Neural progenitor cell (in vitro differentiated cells): ENCODE measurements at regions not wholly inside any gene's neighbourhood (a gene's known extent, or its start where the extent isn't known, plus 50 kb on each side); places are given as distances from the start of the nearest gene placed in this dataset.

ENCODE experiments used
- DNase-seq: peaks from one replicate; pipeline ENCODE4 v3.0.0-alpha.2; 2016; ENCODE audit warnings: low spot score
- H2AFZ ChIP-seq: fragments of 200-600 bp; sonication (generic); replicated peaks from 2 replicates; pipeline ENCODE4 v1.6.1; 2016; ENCODE audit warnings: antibody characterized with exemption
- H3F3A ChIP-seq: fragments of 200-600 bp; sonication (generic); 2 replicates; pipeline ENCODE4 v1.6.1; 2016; ENCODE audit warnings: antibody characterized with exemption, low read depth
- H3K27ac ChIP-seq: fragments of 200-600 bp; sonication (generic); 2 replicates; pipeline ENCODE4 v1.5.1; 2016; ENCODE audit warnings: mild to moderate bottlenecking
- H3K27me3 ChIP-seq: fragments of 200-600 bp; sonication (generic); 2 replicates; pipeline ENCODE4 v1.6.1; 2016; ENCODE audit warnings: mild to moderate bottlenecking, moderate library complexity
- H3K36me3 ChIP-seq: fragments of 200-600 bp; sonication (generic); 2 replicates; pipeline ENCODE4 v1.5.1; 2016
- H3K4me1 ChIP-seq: fragments of 200-600 bp; sonication (generic); 2 replicates; pipeline ENCODE4 v1.6.1; 2016; ENCODE audit warnings: mixed run types
- H3K4me2 ChIP-seq: fragments of 200-600 bp; sonication (generic); 2 replicates; pipeline ENCODE4 v1.6.1; 2016
- H3K4me3 ChIP-seq: fragments of 200-600 bp; sonication (generic); 2 replicates; pipeline ENCODE4 v1.5.1; 2016
- H3K79me2 ChIP-seq: fragments of 200-600 bp; sonication (generic); 2 replicates; pipeline ENCODE4 v1.6.1; 2016; ENCODE audit warnings: low read depth
- H3K9ac ChIP-seq: fragments of 200-600 bp; sonication (generic); 2 replicates; pipeline ENCODE4 v1.6.1; 2016
- H3K9me3 ChIP-seq: fragments of 200-600 bp; sonication (generic); 2 replicates; pipeline ENCODE4 v1.5.1; 2016; ENCODE audit warnings: low read depth
- H4K20me1 ChIP-seq: fragments of 200-600 bp; sonication (generic); 2 replicates; pipeline ENCODE4 v1.6.1; 2016; ENCODE audit warnings: low read depth
- H3K27ac Mint-ChIP-seq: 3 replicates; pipeline ENCODE4 v1.8.0; 2021; ENCODE audit warnings: mixed read lengths
- H3K27me3 Mint-ChIP-seq: 2 replicates; pipeline ENCODE4 v1.8.0; 2022; ENCODE audit warnings: low read depth, mild to moderate bottlenecking, inconsistent platforms, moderate library complexity, mixed read lengths; ENCODE audit not compliant: insufficient read depth
- H3K36me3 Mint-ChIP-seq: 3 replicates; pipeline ENCODE4 v1.8.0; 2021; ENCODE audit warnings: mixed read lengths
- H3K4me1 Mint-ChIP-seq: 3 replicates; pipeline ENCODE4 v1.8.0; 2021; ENCODE audit warnings: mixed read lengths
- H3K4me3 Mint-ChIP-seq: 3 replicates; pipeline ENCODE4 v1.8.0; 2021; ENCODE audit warnings: mild to moderate bottlenecking, moderate library complexity, mixed read lengths
- H3K9me3 Mint-ChIP-seq: 3 replicates; pipeline ENCODE4 v1.8.0; 2020; ENCODE audit warnings: mixed read lengths
- EZH2 ChIP-seq: fragments of 200-600 bp; sonication (generic); IDR thresholded peaks from 2 replicates; pipeline ENCODE4 v1.6.1; 2017; ENCODE audit warnings: antibody characterized with exemption, mild to moderate bottlenecking, moderate library complexity
- EZH2phosphoT487 ChIP-seq: fragments of 200-600 bp; sonication (generic); IDR thresholded peaks from 2 replicates; pipeline ENCODE4 v1.6.1; 2017; ENCODE audit warnings: antibody characterized with exemption
- TF ChIP-seq, protein P1 (sequence below): fragments of 200-600 bp; sonication (generic); IDR thresholded peaks from 2 replicates; pipeline ENCODE4 v1.5.1; 2017; ENCODE audit warnings: antibody characterized with exemption, mild to moderate bottlenecking

DNA sequence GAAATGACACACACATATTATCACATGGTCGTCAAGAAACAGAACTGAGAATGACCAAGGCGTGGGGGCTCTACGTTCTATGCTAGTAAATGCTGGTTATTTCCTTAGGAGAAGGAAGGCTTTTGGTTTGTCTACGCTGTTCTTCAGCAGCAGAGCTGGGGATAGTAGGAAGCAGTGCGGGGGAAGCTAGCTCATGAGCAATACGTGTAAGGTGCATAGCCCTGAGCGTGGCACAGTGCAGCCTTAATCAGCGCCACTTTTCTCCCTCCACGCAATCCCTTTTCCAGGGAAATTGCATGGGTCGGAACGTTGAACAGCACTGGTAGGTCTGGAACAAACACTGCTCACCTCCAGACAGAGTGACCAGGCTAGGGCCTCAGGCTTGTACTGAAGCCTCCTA lies 199.6 kb upstream of the FBXO11 start:
- Mint-ChIP-seq H3K27me3 (no peaks in the 10 kb centered on the region), H3K27ac (peak overlapping the region; percentile 64), H3K4me1 (peaks cover 19% of the 10 kb centered on the region), H3K36me3 (no peaks in the 10 kb centered on the region), H3K9me3 (peaks cover under 1% of the 10 kb centered on the region), H3K4me3 (peak overlapping the region; percentile 31)
- H4K20me1 ChIP-seq, result no peaks in the 10 kb centered on the region
- H3K27ac ChIP-seq, result no peak overlapping the region
- H2AFZ ChIP-seq, result peak overlapping the region; percentile 90
- H3K4me3 ChIP-seq, result no peak overlapping the region
- no peak overlapping the region for H3K4me2 ChIP-seq
- H3K79me2 ChIP-seq, result no peaks in the 10 kb centered on the region
- no peaks in the 10 kb centered on the region for H3F3A ChIP-seq
- TF ChIP-seq, protein P1, sequence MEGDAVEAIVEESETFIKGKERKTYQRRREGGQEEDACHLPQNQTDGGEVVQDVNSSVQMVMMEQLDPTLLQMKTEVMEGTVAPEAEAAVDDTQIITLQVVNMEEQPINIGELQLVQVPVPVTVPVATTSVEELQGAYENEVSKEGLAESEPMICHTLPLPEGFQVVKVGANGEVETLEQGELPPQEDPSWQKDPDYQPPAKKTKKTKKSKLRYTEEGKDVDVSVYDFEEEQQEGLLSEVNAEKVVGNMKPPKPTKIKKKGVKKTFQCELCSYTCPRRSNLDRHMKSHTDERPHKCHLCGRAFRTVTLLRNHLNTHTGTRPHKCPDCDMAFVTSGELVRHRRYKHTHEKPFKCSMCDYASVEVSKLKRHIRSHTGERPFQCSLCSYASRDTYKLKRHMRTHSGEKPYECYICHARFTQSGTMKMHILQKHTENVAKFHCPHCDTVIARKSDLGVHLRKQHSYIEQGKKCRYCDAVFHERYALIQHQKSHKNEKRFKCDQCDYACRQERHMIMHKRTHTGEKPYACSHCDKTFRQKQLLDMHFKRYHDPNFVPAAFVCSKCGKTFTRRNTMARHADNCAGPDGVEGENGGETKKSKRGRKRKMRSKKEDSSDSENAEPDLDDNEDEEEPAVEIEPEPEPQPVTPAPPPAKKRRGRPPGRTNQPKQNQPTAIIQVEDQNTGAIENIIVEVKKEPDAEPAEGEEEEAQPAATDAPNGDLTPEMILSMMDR, result no peak
- no peak for TF ChIP-seq EZH2
- no peak for TF ChIP-seq EZH2phosphoT487
- no peak for DNase-seq
- H3K4me1 ChIP-seq, result peaks cover 13% of the 10 kb centered on the region
- no peak overlapping the region for H3K9ac ChIP-seq
- H3K27me3 ChIP-seq, result no peaks in the 10 kb centered on the region
- H3K36me3 ChIP-seq, result no peaks in the 10 kb centered on the region
- no peaks in the 10 kb centered on the region for H3K9me3 ChIP-seq

DNA sequence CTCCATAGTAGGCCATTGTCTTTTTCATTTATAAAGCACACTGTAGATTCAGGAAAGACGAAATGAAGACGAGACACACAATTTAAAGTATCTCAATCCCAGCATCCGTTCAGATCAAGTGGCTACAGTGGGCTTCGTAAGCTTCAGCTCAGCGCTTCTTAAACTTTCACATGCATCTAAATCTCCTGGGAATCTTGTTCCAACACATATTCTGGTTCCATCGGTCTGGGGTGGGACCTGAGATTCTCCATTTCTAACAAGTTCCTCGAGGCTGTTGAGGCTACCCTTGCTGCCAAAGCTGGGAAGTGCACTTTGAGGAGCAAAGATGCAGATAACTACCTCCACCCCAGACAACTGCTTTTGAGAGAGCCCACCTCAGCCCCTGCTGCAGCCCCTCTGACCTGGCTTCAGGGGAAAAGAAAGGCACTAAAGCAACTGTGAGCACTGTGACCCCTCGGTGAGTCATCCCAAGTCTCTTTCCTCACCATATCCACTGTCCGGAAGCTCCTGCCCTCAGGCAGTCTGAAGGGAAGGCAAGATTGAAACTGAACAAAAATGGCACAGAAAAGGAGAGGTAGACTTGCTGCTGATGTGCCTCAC lies 201.1 kb upstream of the FBXO11 start:
- no peak for DNase-seq
- Mint-ChIP-seq H3K27ac (no peak overlapping the region), H3K4me1 (peaks cover 30% of the 10 kb centered on the region), H3K36me3 (no peaks in the 10 kb centered on the region), H3K4me3 (no peak overlapping the region), H3K27me3 (peaks cover 3% of the 10 kb centered on the region), H3K9me3 (no peaks in the 10 kb centered on the region)
- Histone ChIP-seq H3K79me2 (no peaks in the 10 kb centered on the region), H4K20me1 (no peaks in the 10 kb centered on the region), H3K27ac (no peak overlapping the region), H3F3A (no peaks in the 10 kb centered on the region), H3K9ac (no peak overlapping the region), H3K36me3 (no peaks in the 10 kb centered on the region), H3K9me3 (no peaks in the 10 kb centered on the region), H3K4me3 (no peak overlapping the region), H3K4me1 (peaks cover 16% of the 10 kb centered on the region), H3K27me3 (no peaks in the 10 kb centered on the region), H2AFZ (peak overlapping the region; percentile 77), H3K4me2 (no peak overlapping the region)
- TF ChIP-seq EZH2phosphoT487 (no peak), EZH2 (no peak)
- TF ChIP-seq, protein P1, result no peak

DNA sequence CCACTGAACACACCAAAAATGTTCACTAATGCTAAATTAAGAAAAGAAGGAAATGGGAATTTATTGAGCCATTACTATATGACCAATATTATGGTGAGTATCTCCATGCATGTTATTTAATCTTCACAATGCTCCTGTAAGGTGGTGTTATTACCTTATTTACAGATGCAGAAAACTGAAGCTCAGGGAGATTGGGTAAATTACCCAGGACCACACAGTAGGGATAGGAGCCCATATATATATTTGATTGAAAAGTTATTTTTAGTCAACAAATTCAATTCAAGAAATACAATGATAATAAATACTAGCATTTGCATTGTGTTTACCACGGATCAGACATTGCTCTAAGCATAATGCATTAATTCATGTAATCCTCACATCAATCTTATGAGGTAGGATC lies 202.2 kb upstream of the FBXO11 start:
- no peaks in the 10 kb centered on the region for H4K20me1 ChIP-seq
- Mint-ChIP-seq H3K27me3 (peaks cover 3% of the 10 kb centered on the region), H3K27ac (no peak overlapping the region), H3K4me1 (peaks cover 30% of the 10 kb centered on the region), H3K4me3 (no peak overlapping the region), H3K36me3 (no peaks in the 10 kb centered on the region), H3K9me3 (no peaks in the 10 kb centered on the region)
- no peak overlapping the region for H3K4me2 ChIP-seq
- H3K4me3 ChIP-seq, result no peak overlapping the region
- H3F3A ChIP-seq, result no peaks in the 10 kb centered on the region
- no peaks in the 10 kb centered on the region for H3K36me3 ChIP-seq
- H3K27me3 ChIP-seq, result no peaks in the 10 kb centered on the region
- H3K4me1 ChIP-seq, result peaks cover 16% of the 10 kb centered on the region
- TF ChIP-seq EZH2phosphoT487 (no peak), EZH2 (no peak)
- TF ChIP-seq, protein P1, result no peak
- H3K9me3 ChIP-seq, result no peaks in the 10 kb centered on the region
- no peak for DNase-seq
- no peaks in the 10 kb centered on the region for H3K79me2 ChIP-seq
- no peak overlapping the region for H2AFZ ChIP-seq
- H3K9ac ChIP-seq, result no peak overlapping the region
- H3K27ac ChIP-seq, result no peak overlapping the region
